DOHH2 (cell line): ENCODE measurements at regions not wholly inside any gene's neighbourhood (a gene's known extent, or its start where the extent isn't known, plus 50 kb on each side); places are given as distances from the start of the nearest gene placed in this dataset.

Source experiments
- H3F3A ChIP-seq: fragments of 200-600 bp; sonication (generic), shearing (Covaris generic); 2 replicates; pipeline ENCODE4 v1.6.0; 2016; ENCODE audit warnings: antibody characterized with exemption, mild to moderate bottlenecking; ENCODE audit not compliant: control insufficient read depth, insufficient read depth
- H3K27ac ChIP-seq: fragments of 200-600 bp; sonication (generic); 2 replicates; pipeline ENCODE4 v1.5.1; 2014; ENCODE audit warnings: low read depth, mild to moderate bottlenecking, low read length, moderate library complexity
- H3K27me3 ChIP-seq: fragments of 200-600 bp; sonication (generic); 2 replicates; pipeline ENCODE4 v1.6.1; 2014; ENCODE audit warnings: mild to moderate bottlenecking, low read length, mixed read lengths; ENCODE audit not compliant: control insufficient read depth
- H3K36me3 ChIP-seq: fragments of 200-600 bp; sonication (generic); 2 replicates; pipeline ENCODE4 v1.6.1; 2014; ENCODE audit warnings: mild to moderate bottlenecking, low read length, moderate library complexity, mixed read lengths; ENCODE audit not compliant: control insufficient read depth
- H3K4me1 ChIP-seq: fragments of 200-600 bp; sonication (generic); 2 replicates; pipeline ENCODE4 v1.6.1; 2014; ENCODE audit warnings: mild to moderate bottlenecking, low read length, mixed read lengths; ENCODE audit not compliant: control insufficient read depth
- H3K4me2 ChIP-seq: fragments of 200-600 bp; sonication (generic); 2 replicates; pipeline ENCODE4 v1.6.0; 2014; ENCODE audit warnings: mild to moderate bottlenecking, low read length, moderate library complexity
- H3K4me3 ChIP-seq: fragments of 200-600 bp; sonication (generic); 2 replicates; pipeline ENCODE4 v1.5.1; 2014; ENCODE audit warnings: mild to moderate bottlenecking, low read length, mixed read lengths
- H3K79me2 ChIP-seq: fragments of 200-600 bp; sonication (generic); 2 replicates; pipeline ENCODE4 v1.6.1; 2014; ENCODE audit warnings: mild to moderate bottlenecking, low read length, mixed read lengths; ENCODE audit not compliant: control insufficient read depth
- H3K9me2 ChIP-seq: fragments of 200-600 bp; sonication (generic); replicated peaks from 2 replicates; pipeline ENCODE4 v1.6.1; 2014; ENCODE audit warnings: mild to moderate bottlenecking, low read length, mixed read lengths; ENCODE audit not compliant: control insufficient read depth
- H3K9me3 ChIP-seq: fragments of 200-600 bp; sonication (generic); 2 replicates; pipeline ENCODE4 v1.6.1; 2014; ENCODE audit warnings: antibody characterized with exemption, low read length, mixed read lengths; ENCODE audit not compliant: control insufficient read depth, insufficient read depth
- H4K20me1 ChIP-seq: fragments of 200-600 bp; sonication (generic); 2 replicates; pipeline ENCODE4 v1.6.0; 2014; ENCODE audit warnings: low read depth, mild to moderate bottlenecking, antibody characterized with exemption, low read length, moderate library complexity; ENCODE audit not compliant: control insufficient read depth, insufficient read depth
- EZH2phosphoT487 ChIP-seq: fragments of 200-600 bp; sonication (generic); IDR thresholded peaks from 2 replicates; pipeline ENCODE4 v1.6.1; 2017; ENCODE audit warnings: borderline replicate concordance, mild to moderate bottlenecking, antibody characterized with exemption, low read length, moderate library complexity, mixed read lengths
- TF ChIP-seq, protein P1 (sequence below): fragments of 200-600 bp; sonication (generic); IDR thresholded peaks from one replicate; pipeline ENCODE4 v1.5.1; 2014; ENCODE audit warnings: antibody characterized with exemption, mild to moderate bottlenecking, low read depth, low read length; ENCODE audit not compliant: poor library complexity, severe bottlenecking

DNA sequence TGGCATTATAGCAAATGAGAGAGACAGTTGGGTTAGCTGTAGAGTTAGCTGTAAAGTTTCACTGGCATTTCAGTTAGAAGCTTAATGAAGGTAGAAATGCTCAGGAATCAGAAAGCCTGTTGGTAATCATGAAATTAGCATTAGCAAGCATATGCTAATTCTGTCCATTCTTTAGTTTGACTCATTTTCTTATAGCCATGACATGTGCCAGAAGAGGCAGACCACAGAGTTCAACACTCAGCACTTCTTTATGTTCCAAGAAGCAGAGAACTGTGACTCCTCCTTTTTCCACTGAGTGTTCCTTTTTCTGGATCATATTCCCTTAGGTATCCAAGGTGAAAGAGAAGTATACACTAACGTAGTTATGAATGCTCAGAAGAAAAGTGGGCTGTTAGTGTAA is 276.2 kb upstream of the SGO1 start:
- Histone ChIP-seq H3K9me3 (no peaks in the 10 kb centered on the region), H3F3A (no peaks in the 10 kb centered on the region), H3K4me1 (no peaks in the 10 kb centered on the region), H3K27ac (no peak overlapping the region), H3K36me3 (no peaks in the 10 kb centered on the region), H3K4me3 (no peak overlapping the region), H3K27me3 (no peaks in the 10 kb centered on the region), H3K9me2 (no peaks in the 10 kb centered on the region), H3K4me2 (no peak overlapping the region), H3K79me2 (no peaks in the 10 kb centered on the region), H4K20me1 (no peaks in the 10 kb centered on the region)
- TF ChIP-seq EZH2phosphoT487 = no peak
- TF ChIP-seq, protein P1, sequence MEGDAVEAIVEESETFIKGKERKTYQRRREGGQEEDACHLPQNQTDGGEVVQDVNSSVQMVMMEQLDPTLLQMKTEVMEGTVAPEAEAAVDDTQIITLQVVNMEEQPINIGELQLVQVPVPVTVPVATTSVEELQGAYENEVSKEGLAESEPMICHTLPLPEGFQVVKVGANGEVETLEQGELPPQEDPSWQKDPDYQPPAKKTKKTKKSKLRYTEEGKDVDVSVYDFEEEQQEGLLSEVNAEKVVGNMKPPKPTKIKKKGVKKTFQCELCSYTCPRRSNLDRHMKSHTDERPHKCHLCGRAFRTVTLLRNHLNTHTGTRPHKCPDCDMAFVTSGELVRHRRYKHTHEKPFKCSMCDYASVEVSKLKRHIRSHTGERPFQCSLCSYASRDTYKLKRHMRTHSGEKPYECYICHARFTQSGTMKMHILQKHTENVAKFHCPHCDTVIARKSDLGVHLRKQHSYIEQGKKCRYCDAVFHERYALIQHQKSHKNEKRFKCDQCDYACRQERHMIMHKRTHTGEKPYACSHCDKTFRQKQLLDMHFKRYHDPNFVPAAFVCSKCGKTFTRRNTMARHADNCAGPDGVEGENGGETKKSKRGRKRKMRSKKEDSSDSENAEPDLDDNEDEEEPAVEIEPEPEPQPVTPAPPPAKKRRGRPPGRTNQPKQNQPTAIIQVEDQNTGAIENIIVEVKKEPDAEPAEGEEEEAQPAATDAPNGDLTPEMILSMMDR = no peak

DNA sequence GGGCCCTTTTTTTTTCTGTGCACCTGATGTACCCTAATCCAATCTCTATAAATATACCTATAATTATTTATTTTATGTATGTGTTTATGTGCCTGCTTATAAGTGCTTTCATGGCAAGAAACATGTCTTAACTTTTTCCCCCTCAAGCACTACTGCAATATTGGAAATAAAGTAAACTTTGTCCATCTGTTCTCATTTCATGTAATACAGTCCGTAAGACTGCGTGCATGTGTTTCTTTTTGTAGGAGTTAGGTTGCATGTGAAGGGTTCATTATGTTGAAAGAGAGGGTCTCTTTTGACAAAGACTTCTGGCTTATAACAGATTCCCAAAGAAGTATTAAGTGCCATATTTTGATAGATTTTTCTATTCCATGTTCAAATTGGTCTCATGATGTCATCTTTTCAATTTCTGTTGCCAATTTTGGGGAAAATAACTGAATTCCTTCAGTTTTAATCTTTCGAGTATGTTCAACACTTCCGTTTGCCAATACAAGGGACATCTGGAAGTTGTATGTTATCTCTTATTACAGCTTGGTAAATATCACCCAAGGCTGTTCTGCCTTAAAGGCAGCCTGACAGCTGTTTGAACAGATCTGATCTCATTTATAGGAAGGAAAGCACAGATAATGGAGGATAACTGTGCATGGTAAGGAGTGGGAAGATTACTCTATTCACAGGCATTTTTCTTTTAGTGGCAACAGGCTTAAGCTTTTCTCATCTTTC is 273.1 kb upstream of the SGO1 start:
- no peaks in the 10 kb centered on the region for H3K79me2 ChIP-seq

DNA sequence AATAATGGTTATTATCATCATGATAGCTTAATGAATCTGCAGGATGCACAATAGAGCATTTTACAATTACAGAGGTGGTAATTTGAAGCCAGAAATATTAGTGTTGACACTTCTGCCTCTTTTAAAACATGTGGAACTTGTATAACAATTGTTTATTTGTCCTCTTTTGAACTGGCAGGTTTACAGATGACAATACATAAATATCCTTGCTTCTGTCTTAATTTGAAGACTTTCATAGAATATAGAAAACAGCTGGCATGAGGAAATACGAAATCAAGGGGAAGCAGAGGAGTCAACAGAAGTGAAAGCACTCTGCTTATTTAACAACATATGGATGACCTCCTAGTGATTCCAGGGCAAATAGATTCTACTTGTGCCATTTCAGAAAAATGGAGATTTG is 270.5 kb upstream of the SGO1 start:
- no peak overlapping the region for H3K27ac ChIP-seq
- H3K27me3 ChIP-seq = no peaks in the 10 kb centered on the region
- no peak overlapping the region for H3K4me3 ChIP-seq
- H3F3A ChIP-seq = no peaks in the 10 kb centered on the region
- no peaks in the 10 kb centered on the region for H3K9me3 ChIP-seq
- no peaks in the 10 kb centered on the region for H3K79me2 ChIP-seq
- H3K4me1 ChIP-seq = no peaks in the 10 kb centered on the region
- TF ChIP-seq, protein P1 = no peak
- no peak for TF ChIP-seq EZH2phosphoT487
- H4K20me1 ChIP-seq = no peaks in the 10 kb centered on the region
- H3K36me3 ChIP-seq = no peaks in the 10 kb centered on the region
- no peaks in the 10 kb centered on the region for H3K9me2 ChIP-seq
- no peak overlapping the region for H3K4me2 ChIP-seq

More for the DNA sequence above, 273.1 kb upstream of the SGO1 start:
- Histone ChIP-seq H3K36me3 (no peaks in the 10 kb centered on the region), H3F3A (no peaks in the 10 kb centered on the region), H3K9me3 (no peaks in the 10 kb centered on the region), H4K20me1 (no peaks in the 10 kb centered on the region), H3K4me3 (no peak overlapping the region), H3K4me1 (no peaks in the 10 kb centered on the region), H3K27ac (no peak overlapping the region), H3K4me2 (no peak overlapping the region), H3K27me3 (no peaks in the 10 kb centered on the region), H3K9me2 (no peaks in the 10 kb centered on the region)
- TF ChIP-seq, protein P1 = no peak
- no peak for TF ChIP-seq EZH2phosphoT487
